Neural progenitor cell (in vitro differentiated cells): ENCODE measurements at regions not wholly inside any gene's neighbourhood (a gene's known extent, or its start where the extent isn't known, plus 50 kb on each side); places are given as distances from the start of the nearest gene placed in this dataset.

ENCODE experiments used
- DNase-seq: peaks from one replicate; pipeline ENCODE4 v3.0.0-alpha.2; 2016; ENCODE audit warnings: low spot score
- H2AFZ ChIP-seq: fragments of 200-600 bp; sonication (generic); replicated peaks from 2 replicates; pipeline ENCODE4 v1.6.1; 2016; ENCODE audit warnings: antibody characterized with exemption
- H3F3A ChIP-seq: fragments of 200-600 bp; sonication (generic); 2 replicates; pipeline ENCODE4 v1.6.1; 2016; ENCODE audit warnings: antibody characterized with exemption, low read depth
- H3K27ac ChIP-seq: fragments of 200-600 bp; sonication (generic); 2 replicates; pipeline ENCODE4 v1.5.1; 2016; ENCODE audit warnings: mild to moderate bottlenecking
- H3K27me3 ChIP-seq: fragments of 200-600 bp; sonication (generic); 2 replicates; pipeline ENCODE4 v1.6.1; 2016; ENCODE audit warnings: mild to moderate bottlenecking, moderate library complexity
- H3K36me3 ChIP-seq: fragments of 200-600 bp; sonication (generic); 2 replicates; pipeline ENCODE4 v1.5.1; 2016
- H3K4me1 ChIP-seq: fragments of 200-600 bp; sonication (generic); 2 replicates; pipeline ENCODE4 v1.6.1; 2016; ENCODE audit warnings: mixed run types
- H3K4me2 ChIP-seq: fragments of 200-600 bp; sonication (generic); 2 replicates; pipeline ENCODE4 v1.6.1; 2016
- H3K4me3 ChIP-seq: fragments of 200-600 bp; sonication (generic); 2 replicates; pipeline ENCODE4 v1.5.1; 2016
- H3K79me2 ChIP-seq: fragments of 200-600 bp; sonication (generic); 2 replicates; pipeline ENCODE4 v1.6.1; 2016; ENCODE audit warnings: low read depth
- H3K9ac ChIP-seq: fragments of 200-600 bp; sonication (generic); 2 replicates; pipeline ENCODE4 v1.6.1; 2016
- H3K9me3 ChIP-seq: fragments of 200-600 bp; sonication (generic); 2 replicates; pipeline ENCODE4 v1.5.1; 2016; ENCODE audit warnings: low read depth
- H4K20me1 ChIP-seq: fragments of 200-600 bp; sonication (generic); 2 replicates; pipeline ENCODE4 v1.6.1; 2016; ENCODE audit warnings: low read depth
- H3K27ac Mint-ChIP-seq: 3 replicates; pipeline ENCODE4 v1.8.0; 2021; ENCODE audit warnings: mixed read lengths
- H3K27me3 Mint-ChIP-seq: 2 replicates; pipeline ENCODE4 v1.8.0; 2022; ENCODE audit warnings: low read depth, mild to moderate bottlenecking, inconsistent platforms, moderate library complexity, mixed read lengths; ENCODE audit not compliant: insufficient read depth
- H3K36me3 Mint-ChIP-seq: 3 replicates; pipeline ENCODE4 v1.8.0; 2021; ENCODE audit warnings: mixed read lengths
- H3K4me1 Mint-ChIP-seq: 3 replicates; pipeline ENCODE4 v1.8.0; 2021; ENCODE audit warnings: mixed read lengths
- H3K4me3 Mint-ChIP-seq: 3 replicates; pipeline ENCODE4 v1.8.0; 2021; ENCODE audit warnings: mild to moderate bottlenecking, moderate library complexity, mixed read lengths
- H3K9me3 Mint-ChIP-seq: 3 replicates; pipeline ENCODE4 v1.8.0; 2020; ENCODE audit warnings: mixed read lengths
- EZH2 ChIP-seq: fragments of 200-600 bp; sonication (generic); IDR thresholded peaks from 2 replicates; pipeline ENCODE4 v1.6.1; 2017; ENCODE audit warnings: antibody characterized with exemption, mild to moderate bottlenecking, moderate library complexity
- EZH2phosphoT487 ChIP-seq: fragments of 200-600 bp; sonication (generic); IDR thresholded peaks from 2 replicates; pipeline ENCODE4 v1.6.1; 2017; ENCODE audit warnings: antibody characterized with exemption
- TF ChIP-seq, protein P1 (sequence below): fragments of 200-600 bp; sonication (generic); IDR thresholded peaks from 2 replicates; pipeline ENCODE4 v1.5.1; 2017; ENCODE audit warnings: antibody characterized with exemption, mild to moderate bottlenecking

DNA sequence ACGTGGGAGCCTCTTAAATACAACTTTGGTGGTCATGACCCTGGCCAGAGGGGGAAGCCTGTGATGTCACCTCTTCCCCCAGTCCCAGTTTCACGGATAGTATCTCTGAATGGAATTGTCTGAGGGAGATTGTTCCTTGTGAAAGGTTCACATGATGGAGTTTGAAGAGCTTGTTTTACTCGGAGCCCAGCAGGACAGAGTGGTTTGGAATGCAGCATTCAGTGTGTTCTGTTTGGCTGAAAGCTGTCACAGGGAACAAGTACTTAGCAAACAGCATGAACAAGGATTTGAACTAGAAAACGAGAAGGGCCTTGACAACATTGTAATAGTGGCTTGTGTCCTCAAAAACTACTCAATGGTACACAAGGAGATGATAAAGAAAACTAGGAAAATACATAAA, 133.9 kb upstream of the CXorf66 start:
- Mint-ChIP-seq H3K9me3 (no peaks in the 10 kb centered on the region), H3K36me3 (no peaks in the 10 kb centered on the region), H3K27me3 (peaks cover 10% of the 10 kb centered on the region), H3K4me3 (peak overlapping the region; percentile 16), H3K4me1 (peaks cover 34% of the 10 kb centered on the region), H3K27ac (peak overlapping the region; percentile 55)
- no peaks in the 10 kb centered on the region for H4K20me1 ChIP-seq
- no peak overlapping the region for H3K9ac ChIP-seq
- peaks cover 22% of the 10 kb centered on the region for H3K4me1 ChIP-seq
- peaks cover 4% of the 10 kb centered on the region for H3K9me3 ChIP-seq
- H3K79me2 ChIP-seq, result no peaks in the 10 kb centered on the region
- H3F3A ChIP-seq, result peaks cover 8% of the 10 kb centered on the region
- H3K4me2 ChIP-seq, result no peak overlapping the region
- no peak overlapping the region for H2AFZ ChIP-seq
- H3K27ac ChIP-seq, result no peak overlapping the region
- no peak overlapping the region for H3K4me3 ChIP-seq
- H3K36me3 ChIP-seq, result no peaks in the 10 kb centered on the region
- DNase-seq, result peak; percentile 40
- TF ChIP-seq EZH2 (no peak), EZH2phosphoT487 (no peak)
- TF ChIP-seq, protein P1, sequence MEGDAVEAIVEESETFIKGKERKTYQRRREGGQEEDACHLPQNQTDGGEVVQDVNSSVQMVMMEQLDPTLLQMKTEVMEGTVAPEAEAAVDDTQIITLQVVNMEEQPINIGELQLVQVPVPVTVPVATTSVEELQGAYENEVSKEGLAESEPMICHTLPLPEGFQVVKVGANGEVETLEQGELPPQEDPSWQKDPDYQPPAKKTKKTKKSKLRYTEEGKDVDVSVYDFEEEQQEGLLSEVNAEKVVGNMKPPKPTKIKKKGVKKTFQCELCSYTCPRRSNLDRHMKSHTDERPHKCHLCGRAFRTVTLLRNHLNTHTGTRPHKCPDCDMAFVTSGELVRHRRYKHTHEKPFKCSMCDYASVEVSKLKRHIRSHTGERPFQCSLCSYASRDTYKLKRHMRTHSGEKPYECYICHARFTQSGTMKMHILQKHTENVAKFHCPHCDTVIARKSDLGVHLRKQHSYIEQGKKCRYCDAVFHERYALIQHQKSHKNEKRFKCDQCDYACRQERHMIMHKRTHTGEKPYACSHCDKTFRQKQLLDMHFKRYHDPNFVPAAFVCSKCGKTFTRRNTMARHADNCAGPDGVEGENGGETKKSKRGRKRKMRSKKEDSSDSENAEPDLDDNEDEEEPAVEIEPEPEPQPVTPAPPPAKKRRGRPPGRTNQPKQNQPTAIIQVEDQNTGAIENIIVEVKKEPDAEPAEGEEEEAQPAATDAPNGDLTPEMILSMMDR, result no peak
- no peaks in the 10 kb centered on the region for H3K27me3 ChIP-seq

DNA sequence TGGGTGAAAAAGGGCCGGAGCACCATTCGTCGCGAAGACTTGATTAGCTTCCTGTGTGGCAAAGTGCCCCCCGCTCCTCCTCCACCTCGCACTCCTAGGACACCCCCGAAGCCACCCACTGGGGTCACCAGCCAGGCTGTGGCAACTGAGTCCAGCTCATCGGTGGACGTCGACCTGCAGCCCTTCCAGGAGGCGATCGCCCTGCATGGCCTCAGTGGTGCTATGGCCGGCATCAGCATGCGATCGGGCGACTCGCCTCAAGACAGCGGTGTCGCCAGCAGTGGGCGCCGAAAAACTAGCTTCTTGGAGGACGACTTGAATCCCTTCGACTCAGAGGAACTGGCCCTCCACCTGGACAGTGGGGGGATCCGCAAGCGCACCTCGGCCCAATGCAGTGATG, 126.8 kb upstream of the CXorf66 start:
- Mint-ChIP-seq H3K36me3 (no peaks in the 10 kb centered on the region), H3K9me3 (peaks cover 3% of the 10 kb centered on the region), H3K27ac (no peak overlapping the region), H3K4me3 (peak overlapping the region; percentile 82), H3K27me3 (peaks cover 5% of the 10 kb centered on the region), H3K4me1 (peaks cover 46% of the 10 kb centered on the region)
- Histone ChIP-seq H3K9ac (no peak overlapping the region), H4K20me1 (no peaks in the 10 kb centered on the region), H3K4me3 (no peak overlapping the region), H3K27ac (no peak overlapping the region), H3K9me3 (no peaks in the 10 kb centered on the region), H3K4me1 (peaks cover 31% of the 10 kb centered on the region), H3K36me3 (no peaks in the 10 kb centered on the region), H3K4me2 (peak overlapping the region; percentile 62), H2AFZ (no peak overlapping the region), H3K79me2 (no peaks in the 10 kb centered on the region), H3F3A (no peaks in the 10 kb centered on the region), H3K27me3 (no peaks in the 10 kb centered on the region)
- no peak for DNase-seq
- TF ChIP-seq, protein P1, result no peak

DNA sequence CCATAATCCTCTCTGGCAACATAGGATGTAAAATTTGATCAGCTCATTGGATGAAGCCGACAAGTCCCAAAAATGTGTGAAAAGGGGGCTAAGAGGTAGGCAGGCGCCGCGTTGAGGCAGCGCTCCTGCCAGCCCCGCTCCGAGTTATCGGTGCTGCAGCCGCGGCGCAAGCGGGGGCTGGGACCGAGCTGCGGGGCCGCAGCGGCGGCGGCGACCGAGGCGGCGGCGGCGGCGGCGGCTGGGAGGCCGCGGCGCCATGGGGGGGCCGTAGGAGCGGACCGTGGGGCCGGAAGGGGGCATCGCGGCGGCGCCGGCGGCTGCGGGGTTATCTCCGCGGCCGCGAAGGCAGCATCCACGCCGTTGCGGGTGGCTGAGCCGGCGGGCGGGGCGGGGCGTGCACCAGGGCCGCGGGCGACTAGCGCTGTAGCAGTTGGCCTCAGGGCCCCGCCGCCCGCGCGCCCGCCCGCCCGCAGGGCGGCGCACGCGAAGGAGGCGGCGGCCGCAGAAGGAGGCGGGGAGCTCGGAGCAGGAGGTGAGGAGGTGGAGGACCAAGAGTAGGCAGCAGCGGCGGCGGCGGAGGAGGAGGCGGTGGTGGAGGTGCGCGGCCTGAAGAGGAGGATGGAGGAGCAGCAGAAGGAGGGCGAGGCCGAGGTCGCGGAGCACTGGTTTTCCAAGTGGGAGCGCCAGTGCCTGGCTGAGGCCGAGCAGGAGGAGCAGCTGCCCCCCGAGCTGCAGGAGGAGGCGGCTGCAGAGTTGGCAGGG, 126.0 kb upstream of the CXorf66 start:
- no peak overlapping the region for H3K27ac Mint-ChIP-seq
- H3K27me3 Mint-ChIP-seq, result peaks cover 4% of the 10 kb centered on the region
- no peaks in the 10 kb centered on the region for H3K27me3 ChIP-seq

More for the DNA sequence above, 126.0 kb upstream of the CXorf66 start:
- H3K9ac ChIP-seq, result no peak overlapping the region
- H3K9me3 Mint-ChIP-seq, result peaks cover 3% of the 10 kb centered on the region
- no peaks in the 10 kb centered on the region for H3K36me3 Mint-ChIP-seq
- H3K4me2 ChIP-seq, result peak overlapping the region; percentile 74
- peak overlapping the region; percentile 82 for H3K4me3 Mint-ChIP-seq
- TF ChIP-seq EZH2, result no peak
- TF ChIP-seq, protein P1, result peak; percentile 28
- H3K4me1 ChIP-seq, result peaks cover 30% of the 10 kb centered on the region
- H3K36me3 ChIP-seq, result no peaks in the 10 kb centered on the region
- no peak overlapping the region for H3K27ac ChIP-seq
- no peaks in the 10 kb centered on the region for H3F3A ChIP-seq
- no peaks in the 10 kb centered on the region for H3K79me2 ChIP-seq
- no peaks in the 10 kb centered on the region for H4K20me1 ChIP-seq
- peaks cover 39% of the 10 kb centered on the region for H3K4me1 Mint-ChIP-seq
- H3K4me3 ChIP-seq, result peak overlapping the region; percentile 47
- no peaks in the 10 kb centered on the region for H3K9me3 ChIP-seq
- H2AFZ ChIP-seq, result peak overlapping the region; percentile 45
- DNase-seq, result peak; percentile 67
